Fibroblast of skin of left quadriceps (primary cell): ENCODE measurements at regions not wholly inside any gene's neighbourhood (a gene's known extent, or its start where the extent isn't known, plus 50 kb on each side); places are given as distances from the start of the nearest gene placed in this dataset.

Experiments used
- DNase-seq, 2 experiments: peaks; one replicate each; pipeline ENCODE4 v3.0.0-alpha.2; 2013; ENCODE audit warnings: low read depth in 2 of 2

DNA sequence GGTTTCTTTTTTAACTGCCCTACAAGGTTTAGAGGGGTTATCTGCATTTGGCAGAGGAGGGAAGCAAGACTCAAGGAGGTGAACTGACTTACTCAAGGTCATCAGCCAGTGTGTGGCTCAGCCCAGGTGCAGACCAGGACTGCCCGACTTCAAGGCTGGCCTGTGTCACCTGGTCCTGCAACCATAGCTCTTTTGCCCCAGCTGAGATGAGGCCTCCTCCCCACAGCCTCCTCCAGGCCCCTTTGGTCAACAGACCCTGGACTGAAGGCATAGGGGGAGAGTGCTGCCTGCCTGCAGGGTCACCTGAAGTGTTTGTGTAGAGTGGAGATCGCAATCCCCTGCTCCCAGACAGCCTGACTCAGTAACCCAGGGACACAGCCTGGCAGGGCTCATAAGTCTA is 168.5 kb upstream of the GLI2 start:
- no peak for DNase-seq

DNA sequence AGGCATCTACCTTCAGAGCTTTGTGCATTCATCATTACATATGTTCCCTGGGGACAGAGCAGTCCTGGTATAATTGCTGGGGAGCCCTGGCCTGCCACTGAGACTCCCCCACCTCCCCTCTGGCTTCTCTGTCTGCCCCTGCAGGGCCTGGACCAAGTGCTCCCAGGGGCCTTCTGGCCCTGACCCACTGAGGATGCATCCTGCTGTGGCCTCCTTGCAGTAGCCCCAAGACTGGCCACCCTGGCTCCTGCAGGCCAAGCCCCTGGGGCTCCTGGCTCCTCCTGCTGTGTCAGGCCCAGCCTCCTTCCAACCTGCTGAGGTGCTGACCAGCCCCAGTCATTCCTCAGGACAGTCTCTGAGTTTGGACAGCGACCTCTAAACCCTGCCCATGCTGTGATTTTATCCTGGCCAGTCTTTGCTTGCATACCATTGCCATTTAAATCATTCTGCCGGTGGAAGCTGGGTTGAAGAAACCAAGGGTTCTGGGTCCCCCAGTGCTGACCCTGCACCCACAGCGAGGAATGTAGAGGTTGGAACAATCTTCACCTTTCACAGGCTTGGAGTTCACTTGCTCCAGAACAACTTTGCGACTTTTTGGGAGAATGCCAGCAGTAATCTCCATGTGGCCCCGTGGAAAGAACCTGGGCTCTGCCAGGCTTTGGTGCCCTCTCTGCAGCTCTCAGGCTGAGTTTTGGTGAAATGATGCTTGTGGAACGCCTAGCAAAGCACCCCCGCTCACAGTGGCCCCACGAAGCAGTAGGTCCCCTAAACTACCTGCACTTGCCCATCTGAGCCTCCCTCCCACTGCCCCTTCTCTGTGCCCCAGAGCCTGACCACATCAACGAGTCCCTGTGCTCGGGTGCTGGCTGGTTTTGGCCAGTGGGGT is 167.3 kb upstream of the GLI2 start:
- no peak for DNase-seq

DNA sequence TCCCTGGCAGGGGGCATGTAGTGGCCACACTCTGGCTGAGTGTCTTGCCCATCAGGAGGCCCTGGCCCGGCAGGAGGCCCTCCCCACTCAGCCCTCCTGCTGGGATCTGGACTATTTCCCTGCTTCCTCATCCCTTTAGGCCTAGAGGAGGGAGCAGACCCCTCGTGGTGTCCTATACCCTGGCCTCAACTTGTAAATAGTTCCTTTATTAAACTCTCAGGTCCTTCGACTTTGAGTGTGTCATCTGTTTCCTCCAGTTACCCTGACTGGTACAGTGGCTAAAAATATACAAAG is 166.7 kb upstream of the GLI2 start:
- no peak for DNase-seq

DNA sequence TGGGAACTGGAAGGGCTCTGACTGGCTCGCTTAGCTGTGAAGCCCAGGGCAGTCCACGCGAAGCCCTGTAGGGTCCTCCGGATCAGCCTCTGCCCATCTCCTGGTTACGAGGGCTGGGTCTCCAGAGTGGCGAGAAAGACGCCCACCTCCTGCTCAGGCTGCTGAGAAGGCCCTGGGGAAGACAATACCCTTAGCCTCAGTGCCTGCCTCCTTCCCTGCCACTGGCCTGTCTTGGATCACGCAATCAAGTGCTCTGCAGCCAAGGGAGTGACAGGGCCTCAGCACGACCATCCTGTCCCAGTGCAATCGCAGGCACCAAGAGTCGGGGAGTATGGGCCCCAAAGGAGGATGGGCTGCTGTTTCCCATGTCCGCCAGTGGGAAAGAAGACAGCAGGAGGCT is 165.7 kb upstream of the GLI2 start:
- no peak for DNase-seq

DNA sequence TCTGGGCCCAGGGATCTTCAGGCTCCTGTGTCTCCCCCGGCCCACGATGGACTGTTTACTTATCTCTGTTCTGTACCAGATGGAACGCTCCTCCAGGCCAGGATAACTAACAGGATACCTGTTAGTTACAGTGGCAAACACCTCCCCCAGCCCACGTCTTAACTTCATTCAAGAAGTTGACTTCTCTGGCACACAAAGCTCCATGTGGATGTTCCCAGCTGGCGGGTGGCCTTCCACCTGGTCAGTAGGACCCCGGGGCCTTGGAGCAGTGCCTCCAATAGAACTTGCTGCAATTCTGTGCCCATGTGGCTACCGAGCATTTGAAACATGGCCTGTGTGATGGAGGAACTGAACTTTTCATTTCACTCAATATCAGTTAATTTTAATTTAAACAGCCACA is 165.1 kb upstream of the GLI2 start:
- no peak for DNase-seq

DNA sequence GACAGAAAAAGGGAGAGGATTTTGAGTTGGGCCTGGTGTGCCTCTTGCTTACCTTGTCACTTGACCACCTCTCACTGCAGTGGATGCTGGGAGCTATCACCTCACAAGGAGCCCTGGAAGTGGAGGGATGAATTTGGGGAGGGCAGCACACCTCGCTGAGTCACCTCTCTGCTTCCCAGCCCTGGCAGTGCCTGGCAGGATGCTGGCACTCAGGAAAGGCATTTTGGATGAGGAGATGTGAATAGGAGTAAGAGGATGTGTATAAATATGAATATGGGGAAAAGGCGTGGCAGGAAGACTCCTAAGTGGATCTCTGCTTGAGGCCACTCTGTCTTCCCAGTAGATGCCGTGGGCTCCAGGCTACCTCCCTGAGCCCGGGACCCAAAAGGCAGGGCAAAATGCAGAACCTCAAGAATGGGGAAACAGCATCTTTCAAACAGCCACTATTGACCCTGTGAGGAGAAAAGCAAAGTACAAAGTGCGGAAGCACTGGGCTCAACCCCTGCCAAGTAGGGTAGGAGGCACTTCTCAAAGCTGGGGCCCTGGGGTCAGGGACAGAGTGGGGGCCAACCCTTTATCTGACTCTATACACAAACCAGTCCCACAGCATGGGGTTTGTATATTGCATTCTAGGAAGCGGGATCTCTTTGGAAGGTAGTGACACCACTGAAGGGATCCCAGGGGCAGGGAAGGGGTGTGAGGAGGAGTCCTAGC is 164.5 kb upstream of the GLI2 start:
- DNase-seq: no peak

DNA sequence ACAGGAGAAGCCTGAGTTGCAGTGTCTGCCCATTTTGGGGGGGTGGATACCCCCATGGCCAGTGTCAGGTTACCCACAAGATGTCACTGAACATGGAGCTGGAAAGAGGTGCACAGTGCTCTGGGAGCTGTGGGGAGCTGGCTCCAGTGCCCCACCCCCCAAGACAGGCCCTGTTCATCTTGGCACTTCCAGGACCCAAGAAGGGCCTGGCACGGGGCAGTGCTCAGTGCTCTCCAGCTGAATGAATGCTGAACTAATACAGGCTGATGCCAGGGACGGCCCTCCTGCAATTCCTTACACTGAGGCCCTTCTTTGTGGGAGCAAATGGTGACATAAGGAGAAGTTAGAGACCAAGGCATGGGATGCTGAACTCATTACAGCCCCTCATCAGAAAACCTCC is 163.4 kb upstream of the GLI2 start:
- no peak for DNase-seq

DNA sequence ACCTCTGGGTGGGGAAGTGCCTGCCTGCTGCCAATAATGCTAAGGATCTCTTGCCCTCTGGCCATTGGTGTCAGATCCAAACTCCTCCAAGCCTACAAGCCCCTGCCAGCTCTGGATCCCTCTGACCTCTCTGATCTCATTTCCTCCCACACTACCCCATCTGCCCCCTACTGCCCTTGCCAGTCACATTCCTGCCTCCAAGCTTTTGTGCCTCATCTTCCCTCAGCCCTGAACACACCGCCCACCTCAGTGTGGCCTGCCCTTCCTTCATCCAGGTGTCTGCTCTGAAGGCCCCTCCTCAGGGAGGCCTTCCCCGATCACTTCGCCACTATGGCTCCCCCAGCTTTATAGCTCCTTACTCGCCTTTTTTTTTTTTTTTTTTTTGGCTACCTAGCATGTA is 161.0 kb upstream of the GLI2 start:
- DNase-seq: no peak

DNA sequence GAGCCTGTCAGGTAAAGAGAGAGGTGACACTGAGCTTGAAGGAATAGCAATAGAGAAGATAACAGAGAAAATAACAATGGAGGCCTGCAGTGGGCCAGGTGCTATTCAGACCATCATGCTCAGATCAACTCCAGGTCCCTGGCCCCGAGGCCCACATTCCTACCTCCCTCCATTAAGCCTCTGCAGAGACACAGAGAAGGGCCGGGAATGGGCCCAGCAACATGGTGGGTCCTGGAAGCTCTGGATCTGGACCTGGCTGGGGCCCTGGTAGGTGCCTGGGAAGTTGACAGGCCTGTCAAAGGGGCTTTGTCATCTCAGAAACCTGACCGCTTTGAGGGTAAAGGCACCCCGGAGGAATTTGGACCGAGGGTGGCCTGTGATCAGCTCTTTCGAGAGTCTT is 159.7 kb upstream of the GLI2 start:
- no peak for DNase-seq

DNA sequence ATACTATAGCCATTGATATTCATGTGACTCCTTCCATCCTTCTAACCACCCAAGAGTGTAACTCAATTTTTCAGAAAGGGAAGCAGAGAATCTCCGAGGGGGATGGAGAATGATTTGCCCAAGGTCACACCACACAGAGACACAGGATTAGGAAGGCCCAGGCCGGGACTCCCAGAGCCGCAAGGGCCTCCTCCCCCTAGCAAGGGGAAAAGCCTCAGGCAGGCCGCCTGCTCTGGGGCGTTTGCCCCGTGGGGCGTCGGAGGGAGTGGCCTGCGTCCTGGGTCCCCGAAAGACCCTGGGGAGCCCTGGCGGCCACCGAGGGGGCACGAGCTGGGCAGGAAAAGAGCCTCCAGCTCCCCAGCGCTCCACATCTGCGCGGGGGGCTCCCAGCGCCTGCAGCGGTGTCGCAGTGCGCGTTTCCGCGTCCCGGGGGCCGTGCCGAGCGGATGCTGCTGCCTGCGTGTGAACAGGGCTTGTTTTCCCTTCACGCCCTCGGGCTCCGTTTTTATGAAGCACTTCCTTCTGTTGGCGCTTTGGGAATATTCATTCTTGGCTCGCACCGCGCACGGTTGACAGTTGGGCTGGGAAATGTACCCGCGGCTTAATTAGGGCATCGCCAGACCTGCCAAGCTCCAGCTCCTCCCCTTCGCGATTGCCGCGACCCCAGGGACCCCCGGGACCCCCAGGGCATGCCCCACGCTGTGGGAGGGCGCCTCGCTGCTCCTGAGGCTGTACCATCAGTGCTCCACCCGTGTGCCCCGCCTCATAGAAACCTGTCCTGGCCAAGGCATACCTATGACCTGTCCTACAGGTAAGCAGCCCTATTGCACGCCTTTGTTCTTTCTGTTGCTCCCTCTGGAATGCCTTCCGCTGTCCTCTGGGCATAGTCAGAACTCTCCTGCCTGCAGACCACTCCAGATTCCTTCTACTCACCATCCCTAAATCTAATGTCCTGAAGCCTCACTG is 158.9 kb upstream of the GLI2 start:
- no peak for DNase-seq

DNA sequence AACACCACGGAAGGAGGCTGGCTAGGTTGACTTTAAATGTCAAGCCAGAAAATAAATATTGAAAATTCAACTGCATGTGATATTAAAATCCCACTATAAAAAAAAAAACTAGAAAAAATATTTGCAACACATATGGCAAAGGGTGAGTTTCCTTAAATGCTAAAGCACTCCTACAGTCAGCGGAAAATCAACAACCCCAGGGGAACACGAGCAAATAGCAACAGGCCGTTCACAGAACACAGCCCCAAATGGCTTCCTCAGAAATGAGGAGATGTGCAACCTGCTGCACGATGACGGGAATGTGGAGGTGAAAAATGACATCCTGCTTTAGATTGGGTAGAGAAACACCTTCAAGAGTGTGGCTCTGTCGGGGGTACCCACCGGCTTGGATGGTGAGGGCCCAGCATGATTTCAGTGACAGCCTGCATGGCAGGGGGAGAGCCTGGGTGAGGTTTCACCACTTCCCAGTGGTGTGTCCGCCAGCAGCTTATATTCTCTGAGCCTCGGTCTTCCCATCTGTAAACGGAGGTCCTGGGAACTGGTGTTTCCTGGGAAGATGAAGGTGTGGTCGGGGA is 157.9 kb upstream of the GLI2 start:
- DNase-seq: no peak

DNA sequence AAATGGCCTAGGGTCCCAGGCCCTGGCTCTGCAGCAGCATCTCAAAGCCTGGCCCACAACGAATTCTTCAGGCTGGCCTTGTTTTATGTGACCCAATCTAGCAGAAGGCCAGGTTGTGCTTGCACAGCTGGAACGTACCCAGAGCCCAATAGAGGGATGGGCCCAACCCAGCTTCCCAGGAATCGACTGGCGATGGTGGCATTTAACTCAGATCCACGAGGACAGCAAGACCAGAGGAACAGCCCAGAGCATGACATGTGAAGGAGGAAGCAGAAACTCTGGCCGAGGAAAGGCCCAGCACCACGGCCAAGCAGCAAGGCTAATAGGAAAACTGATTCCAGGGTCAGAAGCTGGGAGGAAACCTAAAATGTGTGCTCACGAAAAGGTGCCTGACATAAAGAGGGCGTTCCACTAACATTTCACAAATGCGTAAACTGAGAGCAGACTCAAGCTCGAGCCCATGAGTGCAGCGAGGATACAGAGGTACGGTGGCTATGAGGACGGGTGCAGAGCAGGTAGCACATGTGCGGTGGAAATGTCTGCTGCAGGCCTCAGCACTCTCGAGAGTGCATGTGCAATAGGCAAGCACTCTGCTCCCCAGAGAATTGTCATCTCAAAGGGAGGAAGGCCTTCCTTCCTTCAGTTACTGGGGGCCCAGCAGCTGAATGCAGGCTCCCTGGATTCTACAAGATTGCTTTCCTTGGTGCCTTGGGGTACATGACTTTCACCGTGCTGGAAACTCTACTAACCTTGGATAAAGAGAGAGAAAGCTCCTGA is 156.9 kb upstream of the GLI2 start:
- DNase-seq: no peak

DNA sequence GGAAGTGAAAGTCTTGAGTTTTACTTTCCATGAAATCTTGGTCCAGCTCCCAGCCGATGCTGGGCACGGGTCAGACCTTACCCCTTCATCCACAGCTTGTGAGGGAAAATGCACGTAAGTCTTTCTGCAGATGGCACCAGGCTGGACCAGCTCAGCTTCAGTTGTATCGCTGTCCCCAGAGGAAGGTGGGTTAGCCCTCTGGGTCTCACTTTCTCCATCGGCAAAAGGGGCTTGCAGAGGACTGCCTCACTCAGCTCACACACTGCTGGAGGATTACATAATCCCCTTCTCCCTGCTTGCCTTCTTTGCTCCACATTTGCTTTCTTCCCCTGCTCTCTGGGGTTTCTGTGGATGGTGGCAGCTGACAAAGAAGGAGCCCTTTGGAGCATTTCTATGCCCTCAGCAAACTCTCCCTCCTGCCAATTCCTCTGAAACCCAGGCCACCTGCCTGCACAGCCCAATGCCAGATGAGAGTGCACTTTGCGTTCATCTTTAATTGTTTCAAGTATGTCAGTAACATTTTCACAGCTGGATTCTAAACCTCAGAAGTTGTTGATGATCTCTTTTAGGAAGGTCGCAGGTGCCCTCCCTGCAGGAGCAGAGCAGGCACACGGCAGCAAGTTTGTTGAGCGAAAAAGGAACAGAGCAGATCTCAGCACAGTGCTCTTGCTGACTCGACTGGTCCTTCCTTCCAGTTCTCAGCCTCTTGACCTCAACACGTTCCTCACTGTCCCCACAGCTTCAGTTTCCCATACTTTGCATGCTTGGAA is 155.6 kb upstream of the GLI2 start:
- no peak for DNase-seq

DNA sequence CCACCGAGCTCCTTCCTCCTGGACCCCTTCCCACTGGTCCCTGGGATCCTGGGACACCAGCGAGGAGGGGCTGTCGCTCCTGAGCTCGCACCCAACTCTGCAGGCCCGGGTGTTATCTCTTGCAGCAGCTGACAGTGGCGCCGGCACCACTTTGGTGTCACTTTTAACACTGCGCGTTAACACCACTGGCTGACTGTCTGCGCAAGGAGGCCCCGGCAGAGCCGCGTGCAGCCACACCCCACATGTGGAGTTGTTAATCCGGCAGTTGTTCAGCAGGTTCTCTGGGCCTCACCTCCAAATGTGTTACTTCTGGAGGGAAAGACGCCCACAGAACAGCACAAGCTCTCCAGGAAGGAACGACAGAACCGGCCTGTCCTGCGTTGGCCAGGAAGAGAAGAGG is 155.0 kb upstream of the GLI2 start:
- no peak for DNase-seq

DNA sequence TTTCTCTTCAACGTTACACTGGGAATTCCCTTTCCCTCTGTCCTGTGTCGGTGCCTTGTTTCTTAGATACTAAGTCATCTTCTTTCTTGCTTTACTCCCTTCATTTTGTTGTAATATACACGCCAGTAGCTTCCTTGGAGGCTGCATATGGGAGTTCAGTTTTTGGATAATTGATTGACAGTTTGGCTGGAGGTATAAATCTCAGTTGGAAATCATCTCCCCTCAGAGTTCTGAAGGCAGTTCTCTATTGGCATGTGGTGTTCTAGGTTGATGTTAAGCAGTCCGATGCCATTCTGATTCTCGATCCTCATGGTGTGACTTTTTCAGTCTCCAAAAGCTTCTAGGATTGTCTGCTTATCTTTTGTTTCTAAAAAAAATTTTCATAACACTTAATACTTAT is 152.5 kb upstream of the GLI2 start:
- DNase-seq: no peak

DNA sequence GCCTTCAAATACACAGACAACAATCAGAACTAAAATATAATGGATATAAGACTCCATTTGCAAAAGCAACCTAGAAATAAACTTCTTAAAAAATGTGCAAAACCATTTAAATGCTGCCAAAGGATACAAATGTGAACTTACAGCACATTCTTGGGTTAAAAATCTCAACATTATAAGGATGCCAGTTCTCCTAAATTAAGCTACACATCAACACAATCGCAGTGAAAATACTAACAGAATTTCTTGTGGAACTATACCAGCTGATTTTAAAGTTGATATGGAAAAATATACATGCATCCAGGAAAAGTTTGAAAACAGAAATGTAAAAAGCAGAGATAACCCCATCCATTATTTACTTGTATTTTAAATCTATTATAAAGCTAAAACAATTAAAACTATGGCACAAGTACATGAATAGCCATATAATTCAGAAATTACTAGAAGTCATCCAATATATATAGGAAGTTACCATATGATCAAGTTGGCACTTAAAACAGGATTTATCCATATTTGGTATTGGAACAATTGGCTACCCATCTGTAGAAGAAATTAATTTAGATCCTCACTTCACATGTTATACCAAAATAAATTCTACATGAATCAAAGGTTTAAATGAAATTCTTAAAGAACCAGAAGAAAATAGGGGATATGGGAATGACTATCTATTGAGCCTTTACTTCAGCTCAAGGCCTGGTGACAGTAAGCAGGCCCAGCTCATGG is 151.7 kb upstream of the GLI2 start:
- no peak for DNase-seq

DNA sequence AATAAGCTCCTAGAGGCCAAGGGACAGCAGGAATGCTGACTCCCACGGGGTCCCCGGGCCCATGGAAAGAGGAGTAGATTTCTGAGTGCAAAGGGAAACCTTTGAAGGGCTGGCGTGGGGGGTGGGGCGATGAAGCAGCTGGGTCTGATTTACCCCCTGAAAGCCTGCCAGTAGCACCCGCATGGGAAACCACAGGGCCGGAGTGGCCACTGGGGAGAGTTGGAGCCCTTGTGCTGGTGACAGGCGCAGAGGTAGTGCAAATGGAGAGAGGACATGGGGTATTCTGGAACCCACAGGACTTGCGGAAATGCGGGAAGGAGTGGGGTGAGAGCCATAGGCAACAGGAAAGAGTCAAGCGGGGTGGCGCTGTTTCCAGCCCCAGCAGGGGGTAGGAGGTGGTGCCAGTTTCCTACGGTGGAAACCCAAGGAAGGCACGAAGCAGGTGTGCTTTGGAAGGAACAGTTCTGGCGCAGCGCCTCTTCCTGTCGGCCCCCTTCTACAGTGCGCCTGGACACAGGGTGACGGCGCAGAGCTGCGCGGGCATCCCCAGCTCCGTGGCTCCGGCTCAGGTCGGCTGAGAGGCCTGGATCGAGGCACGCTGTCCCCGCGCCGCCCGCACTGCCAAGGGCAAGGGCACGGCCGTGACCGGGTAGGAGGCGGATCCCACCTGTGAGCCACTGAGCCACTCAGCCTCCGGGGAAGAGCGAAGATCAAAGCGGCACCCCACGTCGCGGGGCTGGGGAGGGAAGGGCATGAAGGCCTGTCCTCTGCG is 149.0 kb upstream of the GLI2 start:
- DNase-seq: no peak

DNA sequence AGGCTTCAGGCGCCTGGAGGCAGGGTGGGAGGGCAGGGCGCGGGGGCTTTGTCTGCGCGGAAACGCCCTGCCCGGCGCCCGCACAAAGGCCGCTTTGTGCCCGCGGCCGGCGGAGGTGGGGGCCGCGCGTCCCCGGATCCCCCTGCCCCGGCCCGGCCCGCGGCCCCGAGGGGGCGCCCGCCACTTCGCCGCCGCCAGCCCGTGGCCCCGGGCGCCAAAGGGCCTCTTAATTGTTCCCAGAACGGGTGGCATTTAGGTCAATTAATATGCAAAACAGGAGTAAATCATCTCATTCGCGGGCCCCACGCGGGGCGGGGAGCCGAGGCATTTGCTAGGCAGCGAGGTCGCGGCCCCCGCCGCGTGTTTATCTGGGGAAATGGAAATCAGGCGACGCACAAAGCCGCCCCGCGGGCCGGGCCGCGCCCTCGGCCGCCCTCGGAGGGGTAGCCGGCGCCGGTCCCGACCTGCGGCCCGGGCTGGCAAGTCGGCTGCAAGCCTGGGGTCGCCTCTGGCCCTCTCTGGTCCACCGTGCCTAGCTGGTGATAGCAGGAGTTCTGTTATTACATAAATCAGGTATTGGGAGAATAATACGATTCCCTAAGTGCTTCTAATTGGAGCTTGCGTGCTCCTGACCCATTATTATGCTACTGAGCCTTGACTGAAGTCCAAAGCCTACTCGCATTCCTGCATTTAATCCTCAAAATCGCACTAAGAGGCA is 148.2 kb upstream of the GLI2 start:
- no peak for DNase-seq

DNA sequence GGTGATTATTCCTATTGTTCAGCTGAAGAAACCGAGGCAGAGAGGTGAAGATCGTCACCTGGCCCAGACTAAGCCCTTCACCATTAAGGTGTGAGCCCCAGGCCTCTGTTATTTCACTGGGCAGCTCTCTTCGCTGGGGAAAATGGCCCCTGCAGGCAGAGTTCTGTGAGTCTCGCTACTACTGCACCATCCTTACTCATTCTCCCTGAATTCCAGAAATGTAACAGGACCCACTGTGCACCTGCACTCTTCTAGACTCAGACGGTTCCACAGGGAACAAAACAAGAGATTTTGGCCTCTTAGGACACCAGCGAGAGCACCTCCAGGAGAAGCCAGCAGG is 147.7 kb upstream of the GLI2 start:
- DNase-seq: no peak
